Suppressor macrophage treated with lipopolysaccharide for 4 hours (primary cell): ENCODE measurements at regions not wholly inside any gene's neighbourhood (a gene's known extent, or its start where the extent isn't known, plus 50 kb on each side); places are given as distances from the start of the nearest gene placed in this dataset.
"Not testable (repeated sequence)": the region's sequence is repeated elsewhere in the genome, so short reads cannot be mapped to it uniquely, and the experiment has no call there.

Experiments used
- DNase-seq: peaks from one replicate; pipeline ENCODE4 v3.0.0-alpha.2; 2020

- no peak for DNase-seq
Measured at GRCh38 chr9:110128664-110129329, 79.2 kb downstream of the C9orf152 start.

GRCh38 chr9:110129425-110129824 lies 78.5 kb downstream of the C9orf152 start:
- DNase-seq, result no peak

GRCh38 chr9:110130211-110130610 lies 77.7 kb downstream of the C9orf152 start:
- DNase-seq, result no peak

- DNase-seq, result no peak
Measured at GRCh38 chr9:110130791-110131416, 77.1 kb downstream of the C9orf152 start.

- DNase-seq, result no peak
Measured at GRCh38 chr9:110131499-110131898, 76.5 kb downstream of the C9orf152 start.

- not testable (repeated sequence) for DNase-seq
Measured at GRCh38 chr9:110132531-110132930, 75.4 kb downstream of the C9orf152 start.

GRCh38 chr9:110133059-110133458 lies 74.9 kb downstream of the C9orf152 start:
- no peak for DNase-seq

GRCh38 chr9:110133608-110134210 lies 74.2 kb downstream of the C9orf152 start:
- no peak for DNase-seq

- DNase-seq, result no peak
Measured at GRCh38 chr9:110135846-110136245, 72.1 kb downstream of the C9orf152 start.

- no peak for DNase-seq
Measured at GRCh38 chr9:110136802-110137201, 71.2 kb downstream of the C9orf152 start.

GRCh38 chr9:110140276-110140675 lies 67.7 kb downstream of the C9orf152 start:
- no peak for DNase-seq

GRCh38 chr9:110141227-110141793 lies 66.6 kb downstream of the C9orf152 start:
- peak; percentile 34 for DNase-seq

GRCh38 chr9:110142253-110142652 lies 65.7 kb downstream of the C9orf152 start:
- DNase-seq, result no peak

GRCh38 chr9:110142868-110143481 lies 65.0 kb downstream of the C9orf152 start:
- DNase-seq, result no peak

- DNase-seq, result peak; percentile 43
Measured at GRCh38 chr9:110143485-110143884, 64.5 kb downstream of the C9orf152 start.

GRCh38 chr9:110143950-110144545 lies 63.9 kb downstream of the C9orf152 start:
- peak; percentile 61 for DNase-seq

GRCh38 chr9:110146373-110146772 lies 61.6 kb downstream of the C9orf152 start:
- DNase-seq, result no peak

- DNase-seq, result peak; percentile 88
Measured at GRCh38 chr9:110148384-110148783, 59.6 kb downstream of the C9orf152 start.

GRCh38 chr9:110148891-110149290 lies 59.1 kb downstream of the C9orf152 start:
- DNase-seq, result no peak
